Tibial nerve (tissue), 4 donors: ENCODE measurements at regions not wholly inside any gene's neighbourhood (a gene's known extent, or its start where the extent isn't known, plus 50 kb on each side); places are given as distances from the start of the nearest gene placed in this dataset.

ENCODE experiments used
- DNase-seq, 2 donors: peaks; one replicate each; pipeline ENCODE4 v3.0.0-alpha.2; 2019; ENCODE audit warnings: low spot score in 2 of 2
- H3K27ac ChIP-seq, 4 donors: fragments of 200-600 bp; sonication (generic) in 3 of 4; one replicate each; pipeline ENCODE4 v1.5.1; 2017 to 2019; ENCODE audit warnings: mild to moderate bottlenecking in 1 of 4
- H3K27me3 ChIP-seq, 2 donors: fragments of 200-600 bp; sonication (generic) in 1 of 2; one replicate each; pipeline versions ENCODE4 v1.5.1 to v1.6.0; 2017 to 2019
- H3K36me3 ChIP-seq, 3 donors: fragments of 200-600 bp; sonication (generic); one replicate each; pipeline ENCODE4 v1.5.1; 2018 to 2019
- H3K4me1 ChIP-seq, 4 donors: fragments of 200-600 bp; sonication (generic) in 3 of 4; one replicate each; pipeline ENCODE4 v1.5.1; 2017 to 2019
- H3K4me3 ChIP-seq, 4 donors: fragments of 200-600 bp; sonication (generic) in 3 of 4; one replicate each; pipeline ENCODE4 v1.5.1; 2017 to 2019; ENCODE audit warnings: mild to moderate bottlenecking in 1 of 4, moderate library complexity in 1 of 4
- H3K9me3 ChIP-seq, 4 donors: fragments of 200-600 bp; sonication (generic) in 3 of 4; one replicate each; pipeline ENCODE4 v1.5.1; 2017 to 2019
- EP300 ChIP-seq, 2 donors: sonication (generic); formaldehyde crosslinking; IDR thresholded peaks; one replicate each; pipeline ENCODE4 v1.6.1; 2017; ENCODE audit warnings: antibody characterized with exemption in 2 of 2, mild to moderate bottlenecking in 1 of 2
- POLR2A ChIP-seq, 2 donors: fragments of 450-650 bp; IDR thresholded peaks; one replicate each; pipeline ENCODE4 v1.6.1; 2017; ENCODE audit warnings: antibody characterized with exemption in 2 of 2, mild to moderate bottlenecking in 2 of 2, moderate library complexity in 2 of 2
- WGBS, 2 donors: methylation state at CpG; one replicate each; pipeline ENCODE4 v1.1.5; 2018; 5-methylcytosine and 5-hydroxymethylcytosine counted together
- TF ChIP-seq, protein P1 (sequence below), 5 experiments: fragments of 200-600 bp in 3 of 5; fragments of 450-650 bp in 2 of 5; sonication (generic) in 3 of 5; IDR thresholded peaks; one replicate each; pipeline ENCODE4 v1.5.1; 2016 to 2019; ENCODE audit warnings: antibody characterized with exemption in 5 of 5, mild to moderate bottlenecking in 3 of 5, moderate library complexity in 2 of 5

DNA sequence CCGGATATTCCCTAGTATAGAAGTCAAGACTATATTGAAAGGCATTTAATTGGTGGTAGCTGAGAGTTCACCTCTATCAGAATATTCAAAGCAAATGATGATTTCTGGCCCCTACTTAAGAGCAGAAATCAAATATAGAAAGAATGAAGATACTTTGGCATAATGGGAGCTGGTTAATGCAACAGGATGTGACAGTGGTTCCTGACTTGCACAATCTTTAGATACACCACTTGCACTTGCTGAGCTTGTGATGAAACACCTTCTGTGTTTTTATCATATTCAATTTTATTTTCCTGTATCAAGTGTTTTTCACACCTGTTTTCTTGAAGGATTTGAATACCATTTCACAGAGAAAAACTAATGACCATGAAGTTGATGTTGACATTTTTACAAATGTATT, 124.1 kb upstream of the CDH19 start:
- no peaks in the 10 kb centered on the region for H3K36me3 ChIP-seq
- TF ChIP-seq EP300 (IDR thresholded peaks at IDR 0.05) = no peak
- TF ChIP-seq POLR2A (IDR thresholded peaks at IDR 0.05) = no peak
- TF ChIP-seq, protein P1, sequence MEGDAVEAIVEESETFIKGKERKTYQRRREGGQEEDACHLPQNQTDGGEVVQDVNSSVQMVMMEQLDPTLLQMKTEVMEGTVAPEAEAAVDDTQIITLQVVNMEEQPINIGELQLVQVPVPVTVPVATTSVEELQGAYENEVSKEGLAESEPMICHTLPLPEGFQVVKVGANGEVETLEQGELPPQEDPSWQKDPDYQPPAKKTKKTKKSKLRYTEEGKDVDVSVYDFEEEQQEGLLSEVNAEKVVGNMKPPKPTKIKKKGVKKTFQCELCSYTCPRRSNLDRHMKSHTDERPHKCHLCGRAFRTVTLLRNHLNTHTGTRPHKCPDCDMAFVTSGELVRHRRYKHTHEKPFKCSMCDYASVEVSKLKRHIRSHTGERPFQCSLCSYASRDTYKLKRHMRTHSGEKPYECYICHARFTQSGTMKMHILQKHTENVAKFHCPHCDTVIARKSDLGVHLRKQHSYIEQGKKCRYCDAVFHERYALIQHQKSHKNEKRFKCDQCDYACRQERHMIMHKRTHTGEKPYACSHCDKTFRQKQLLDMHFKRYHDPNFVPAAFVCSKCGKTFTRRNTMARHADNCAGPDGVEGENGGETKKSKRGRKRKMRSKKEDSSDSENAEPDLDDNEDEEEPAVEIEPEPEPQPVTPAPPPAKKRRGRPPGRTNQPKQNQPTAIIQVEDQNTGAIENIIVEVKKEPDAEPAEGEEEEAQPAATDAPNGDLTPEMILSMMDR (IDR thresholded peaks at IDR 0.05) = no peak
- H3K27me3 ChIP-seq = no peaks in the 10 kb centered on the region
- 77 to 84% methylated on average over 1 of the region's 1 CpG for WGBS, 2 donors
- peaks cover 0 to 84% (median 40%) of the 10 kb centered on the region in 4 donors for H3K4me1 ChIP-seq
- peak overlapping the region in 3 of 4 donors; percentile 54 to 91 (median 90) for H3K27ac ChIP-seq
- DNase-seq = no peak
- H3K4me3 ChIP-seq = no peak overlapping the region
- no peaks in the 10 kb centered on the region for H3K9me3 ChIP-seq

DNA sequence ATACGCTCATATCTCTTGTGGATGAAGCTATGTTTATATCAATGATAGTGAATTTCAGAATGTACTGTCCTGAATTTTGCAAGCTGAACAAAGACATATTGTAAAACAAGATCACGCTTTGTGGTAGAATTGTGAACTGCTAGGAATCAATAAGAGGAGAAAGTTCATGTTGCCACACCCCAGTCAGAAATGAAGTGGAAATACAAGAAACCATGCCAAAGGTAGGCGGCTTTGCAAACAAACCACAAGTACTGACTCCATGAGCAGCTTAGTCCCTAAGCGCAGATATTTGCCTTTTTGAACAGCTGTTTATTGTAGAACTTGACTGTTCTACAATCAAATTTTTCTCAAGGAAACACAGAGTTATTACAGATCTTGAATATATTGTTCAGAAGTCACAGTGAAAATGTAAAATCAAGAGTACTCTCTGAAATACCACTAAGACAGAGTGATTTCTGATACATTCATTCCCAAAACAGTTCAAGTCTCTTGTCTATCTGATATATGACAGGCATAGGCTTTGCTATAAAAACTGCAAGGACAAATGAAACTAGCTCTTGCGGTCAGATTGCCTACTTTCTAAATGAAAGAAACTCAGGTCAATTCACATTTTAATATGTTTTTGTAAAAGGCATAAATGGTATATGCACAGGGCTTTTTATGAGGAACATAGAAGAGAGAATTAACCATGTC, 120.9 kb upstream of the CDH19 start:
- Histone ChIP-seq H3K9me3 (no peaks in the 10 kb centered on the region), H3K4me3 (no peak overlapping the region), H3K36me3 (no peaks in the 10 kb centered on the region), H3K4me1 (peaks cover 0 to 71% (median 40%) of the 10 kb centered on the region in 4 donors), H3K27ac (peak overlapping the region; percentile 54 to 91 (median 80)), H3K27me3 (no peaks in the 10 kb centered on the region)
- 17 to 19% methylated on average over 5 of the region's 5 CpGs for WGBS, 2 donors
- DNase-seq = peak in 1 of 2 donors; percentile 59
- TF ChIP-seq POLR2A (IDR thresholded peaks at IDR 0.05) = peak in 1 of 2 donors; percentile 10
- TF ChIP-seq, protein P1 (IDR thresholded peaks at IDR 0.05) = peak in 3 of 5 experiments; percentile 12 to 62 (median 40)
- TF ChIP-seq EP300 (IDR thresholded peaks at IDR 0.05) = peak; percentile 85 to 92

DNA sequence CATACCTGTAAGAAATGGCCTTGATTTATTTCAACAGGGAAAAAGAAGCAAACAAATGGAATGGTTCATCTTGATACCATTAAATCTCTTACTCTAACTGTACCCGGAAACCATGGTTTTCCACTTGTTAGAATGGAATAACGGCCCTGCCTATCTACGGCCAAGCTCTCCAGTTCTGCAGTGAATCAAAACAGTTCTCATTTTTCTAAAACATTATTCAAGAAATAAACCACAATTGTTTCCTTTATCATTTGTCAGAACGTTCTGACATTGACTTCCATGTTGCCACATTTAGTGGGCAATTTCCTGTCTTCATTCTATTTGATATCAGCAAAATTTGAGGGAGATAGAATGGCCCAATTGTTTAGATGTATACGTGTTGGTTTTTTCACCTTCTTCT, 118.8 kb upstream of the CDH19 start:
- Histone ChIP-seq H3K9me3 (no peaks in the 10 kb centered on the region), H3K4me3 (no peak overlapping the region), H3K27me3 (no peaks in the 10 kb centered on the region), H3K4me1 (peaks cover 0 to 50% (median 33%) of the 10 kb centered on the region in 4 donors), H3K36me3 (no peaks in the 10 kb centered on the region), H3K27ac (peak overlapping the region; percentile 53 to 91 (median 80))
- 44 to 46% methylated on average over 5 of the region's 5 CpGs for WGBS, 2 donors
- no peak for DNase-seq
- TF ChIP-seq, protein P1 (IDR thresholded peaks at IDR 0.05) = no peak
- no peak for TF ChIP-seq POLR2A (IDR thresholded peaks at IDR 0.05)
- no peak for TF ChIP-seq EP300 (IDR thresholded peaks at IDR 0.05)

DNA sequence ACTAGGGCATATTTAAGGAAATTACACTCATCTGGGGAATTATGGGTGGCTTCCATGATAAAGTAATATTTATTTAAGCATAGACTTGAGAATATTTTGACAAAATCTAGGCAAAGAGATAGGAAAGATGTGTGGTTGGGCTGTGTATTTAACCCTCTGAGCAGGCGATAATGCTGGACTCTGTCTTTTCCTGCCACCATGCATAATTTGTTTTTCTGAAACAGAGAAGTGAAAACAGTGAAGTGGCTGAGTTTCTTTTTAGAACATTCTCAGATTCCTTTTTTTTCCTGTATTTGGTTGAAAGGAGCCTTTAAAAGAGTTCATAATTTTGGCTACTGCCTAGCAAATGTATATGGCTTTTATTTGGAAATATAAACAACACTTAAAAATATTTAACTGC, 104.8 kb upstream of the CDH19 start:
- H3K4me1 ChIP-seq = no peaks in the 10 kb centered on the region
- H3K4me3 ChIP-seq = no peak overlapping the region
- WGBS, 2 donors = 17 to 26% methylated on average over 1 of the region's 1 CpG
- no peak for DNase-seq
- H3K9me3 ChIP-seq = no peaks in the 10 kb centered on the region
- TF ChIP-seq EP300 (IDR thresholded peaks at IDR 0.05) (no peak), POLR2A (IDR thresholded peaks at IDR 0.05) (no peak)
- TF ChIP-seq, protein P1 (IDR thresholded peaks at IDR 0.05) = no peak
- no peaks in the 10 kb centered on the region for H3K36me3 ChIP-seq
- peak overlapping the region in 2 of 4 donors; percentile 14 to 37 for H3K27ac ChIP-seq
- H3K27me3 ChIP-seq = no peaks in the 10 kb centered on the region

DNA sequence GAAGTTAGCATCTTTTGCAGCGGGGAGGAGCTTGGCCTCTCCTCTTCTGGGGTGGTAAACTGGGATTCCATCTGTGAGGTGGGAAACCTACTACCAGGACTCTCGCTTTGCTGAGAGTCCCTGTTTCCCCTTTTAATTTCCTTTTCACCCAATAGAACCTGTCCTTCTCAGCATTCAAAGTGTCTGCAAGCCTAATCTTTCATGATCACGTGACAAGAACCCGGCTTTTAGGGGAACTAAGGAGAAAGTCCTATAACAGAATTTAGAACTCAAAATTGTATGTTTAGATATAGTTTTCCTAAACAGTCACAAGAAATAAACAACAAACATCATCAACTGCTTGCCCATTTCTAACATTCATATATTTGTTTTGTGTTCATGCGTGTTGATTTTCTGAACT, 103.6 kb upstream of the CDH19 start:
- WGBS, 2 donors = 92 to 94% methylated on average over 5 of the region's 5 CpGs
- H3K27me3 ChIP-seq = no peaks in the 10 kb centered on the region
- TF ChIP-seq EP300 (IDR thresholded peaks at IDR 0.05) (no peak), POLR2A (IDR thresholded peaks at IDR 0.05) (no peak)
- TF ChIP-seq, protein P1 (IDR thresholded peaks at IDR 0.05) = no peak
- no peaks in the 10 kb centered on the region for H3K4me1 ChIP-seq
- H3K9me3 ChIP-seq = no peaks in the 10 kb centered on the region
- no peak for DNase-seq
- H3K27ac ChIP-seq = no peak overlapping the region
- H3K4me3 ChIP-seq = no peak overlapping the region
- no peaks in the 10 kb centered on the region for H3K36me3 ChIP-seq
